ENCODE measurements at regions not wholly inside any gene's neighbourhood (a gene's known extent, or its start where the extent isn't known, plus 50 kb on each side); places are given as distances from the start of the nearest gene placed in this dataset.

- Mint-ChIP-seq H3K27me3 (ENCODE audit: low read depth) (peaks cover 39% of the 10 kb centered on the region), H3K36me3 (ENCODE audit: insufficient read depth in 1 of 3, low read depth in 3 of 3) (no peaks in the 10 kb centered on the region), H3K4me3 (no peak overlapping the region), H3K9me3 (0 out of 5 replicates have a peak, but pooled peaks cover 0 to 2% of the 10 kb centered on the region in 2 experiments), H3K27ac (no peak overlapping the region; a peak in 1 of 7 replicates), H3K4me1 (peaks cover 34 to 36% of the 10 kb centered on the region in 2 experiments)
- no peak overlapping the region for H3K14ac ChIP-seq (ENCODE audit: insufficient read depth, low read length)
- H3K4me1 ChIP-seq (ENCODE audit: insufficient read depth, low read length), result no peaks in the 10 kb centered on the region
- H3K23me2 ChIP-seq (ENCODE audit: insufficient read length, low read depth, low read length, poor library complexity, severe bottlenecking), result no peaks in the 10 kb centered on the region
- H2BK12ac ChIP-seq (ENCODE audit: insufficient read length, low read depth, low read length), result no peak overlapping the region
- H3K56ac ChIP-seq (ENCODE audit: insufficient read length, low read depth, low read length), result no peak overlapping the region
- H3K27ac ChIP-seq (ENCODE audit: insufficient read length, low read depth, low read length), result no peak overlapping the region
- H2BK20ac ChIP-seq (ENCODE audit: low read depth, low read length, poor library complexity, severe bottlenecking), result no peak overlapping the region
- TF ChIP-seq, protein P1, sequence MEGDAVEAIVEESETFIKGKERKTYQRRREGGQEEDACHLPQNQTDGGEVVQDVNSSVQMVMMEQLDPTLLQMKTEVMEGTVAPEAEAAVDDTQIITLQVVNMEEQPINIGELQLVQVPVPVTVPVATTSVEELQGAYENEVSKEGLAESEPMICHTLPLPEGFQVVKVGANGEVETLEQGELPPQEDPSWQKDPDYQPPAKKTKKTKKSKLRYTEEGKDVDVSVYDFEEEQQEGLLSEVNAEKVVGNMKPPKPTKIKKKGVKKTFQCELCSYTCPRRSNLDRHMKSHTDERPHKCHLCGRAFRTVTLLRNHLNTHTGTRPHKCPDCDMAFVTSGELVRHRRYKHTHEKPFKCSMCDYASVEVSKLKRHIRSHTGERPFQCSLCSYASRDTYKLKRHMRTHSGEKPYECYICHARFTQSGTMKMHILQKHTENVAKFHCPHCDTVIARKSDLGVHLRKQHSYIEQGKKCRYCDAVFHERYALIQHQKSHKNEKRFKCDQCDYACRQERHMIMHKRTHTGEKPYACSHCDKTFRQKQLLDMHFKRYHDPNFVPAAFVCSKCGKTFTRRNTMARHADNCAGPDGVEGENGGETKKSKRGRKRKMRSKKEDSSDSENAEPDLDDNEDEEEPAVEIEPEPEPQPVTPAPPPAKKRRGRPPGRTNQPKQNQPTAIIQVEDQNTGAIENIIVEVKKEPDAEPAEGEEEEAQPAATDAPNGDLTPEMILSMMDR (conservative IDR thresholded peaks at IDR 0.05), result no peak
- no peak overlapping the region for H4K5ac ChIP-seq (ENCODE audit: insufficient read length, low read depth, low read length)
- no peak overlapping the region for H2BK120ac ChIP-seq (ENCODE audit: low read depth, low read length, poor library complexity, severe bottlenecking)
- no CpG with 5 or more reads among the region's 10 CpGs for WGBS (ENCODE audit: extremely low coverage, insufficient read length, low lambda C conversion rate)
- H2AK5ac ChIP-seq (ENCODE audit: insufficient read length, low read length), result no peak overlapping the region
- no peak overlapping the region for H3K4me2 ChIP-seq (ENCODE audit: insufficient read depth, insufficient read length, low read length)
- H3K9me3 ChIP-seq (ENCODE audit: control insufficient read depth, low read depth, low read length), result no peaks in the 10 kb centered on the region
- no peak overlapping the region for H4K8ac ChIP-seq (replicated peaks; ENCODE audit: insufficient read length, low read depth, low read length)
- H4K20me1 ChIP-seq (ENCODE audit: control insufficient read depth, insufficient read depth, insufficient read length), result no peaks in the 10 kb centered on the region
- H2BK5ac ChIP-seq (ENCODE audit: insufficient read length, low read length), result no peak overlapping the region
- H3K18ac ChIP-seq (ENCODE audit: insufficient read length, low read depth, low read length), result no peak overlapping the region
- H3K79me1 ChIP-seq (ENCODE audit: insufficient read depth, low read depth, low read length, poor library complexity, severe bottlenecking), result no peaks in the 10 kb centered on the region
- no peak overlapping the region for H2BK15ac ChIP-seq (ENCODE audit: low read depth, low read length)
- H3K27me3 ChIP-seq (ENCODE audit: insufficient read depth, low read length), result no peaks in the 10 kb centered on the region
- DNase-seq, result no peak
- no peak overlapping the region for H3K23ac ChIP-seq (ENCODE audit: insufficient read length, low read depth, low read length)
- H3K79me2 ChIP-seq (ENCODE audit: insufficient read depth, low read length), result no peaks in the 10 kb centered on the region
- no peak overlapping the region for H2AFZ ChIP-seq (ENCODE audit: low read length)
- H3T11ph ChIP-seq (ENCODE audit: low read length), result no peak overlapping the region
- no peak overlapping the region for H3K4ac ChIP-seq (ENCODE audit: low read depth, low read length)
- H3K9ac ChIP-seq (ENCODE audit: extremely low read depth, insufficient read length, low read length), result no peak overlapping the region
- H4K91ac ChIP-seq (ENCODE audit: insufficient read length, low read depth, low read length), result no peak overlapping the region
Observed at GRCh38 chr22:35148866-35149548, 83.0 kb downstream of the ISX start.
